Spleen (tissue), 11 donors: ENCODE measurements at regions not wholly inside any gene's neighbourhood (a gene's known extent, or its start where the extent isn't known, plus 50 kb on each side); places are given as distances from the start of the nearest gene placed in this dataset.

Source experiments
- DNase-seq: peaks from one replicate; pipeline ENCODE4 v3.0.0-alpha.2; 2020
- H3K27ac ChIP-seq, 8 donors: fragments of 200-600 bp; sonication (generic) in 7 of 8; 1 replicate in 4 of 8; 2 replicates in 4 of 8; pipeline versions ENCODE4 v1.5.0 to v1.8.0; 2016 to 2021; ENCODE audit warnings: inconsistent platforms in 4 of 8, mild to moderate bottlenecking in 4 of 8, moderate library complexity in 1 of 8
- H3K27me3 ChIP-seq, 7 donors: fragments of 200-600 bp; sonication (generic) in 6 of 7; replicated peaks in 1 of 7; 1 replicate in 4 of 7; 2 replicates in 3 of 7; pipeline versions ENCODE4 v1.5.0 to v1.8.0; 2016 to 2021; ENCODE audit warnings: inconsistent platforms in 3 of 7, mild to moderate bottlenecking in 1 of 7
- H3K36me3 ChIP-seq, 6 donors: fragments of 200-600 bp; sonication (generic) in 5 of 6; 1 replicate in 4 of 6; 2 replicates in 2 of 6; pipeline versions ENCODE4 v1.5.0 to v1.8.0; 2016 to 2021; ENCODE audit warnings: inconsistent platforms in 2 of 6
- H3K4me1 ChIP-seq, 6 donors: fragments of 200-600 bp; sonication (generic) in 5 of 6; 1 replicate in 3 of 6; 2 replicates in 3 of 6; pipeline versions ENCODE4 v1.5.0 to v1.8.0; 2016 to 2021; ENCODE audit warnings: inconsistent platforms in 3 of 6
- H3K4me3 ChIP-seq, 8 donors: fragments of 200-600 bp; sonication (generic) in 7 of 8; 1 replicate in 4 of 8; 2 replicates in 4 of 8; pipeline versions ENCODE4 v1.5.0 to v1.8.0; 2016 to 2021; ENCODE audit warnings: inconsistent platforms in 4 of 8, mild to moderate bottlenecking in 4 of 8, moderate library complexity in 2 of 8
- H3K9me3 ChIP-seq, 8 donors: fragments of 200-600 bp; sonication (generic) in 7 of 8; 1 replicate in 4 of 8; 2 replicates in 4 of 8; pipeline versions ENCODE4 v1.5.0 to v1.8.0; 2016 to 2021; ENCODE audit warnings: inconsistent platforms in 4 of 8
- CTCF ChIP-seq, 11 experiments: fragments of 200-600 bp in 7 of 11; fragments of 450-650 bp in 4 of 11; sonication (generic) in 4 of 11; IDR thresholded peaks in 8 of 11; conservative IDR thresholded peaks in 3 of 11; 1 replicate in 7 of 11; 2 replicates in 4 of 11; pipeline versions ENCODE4 v1.4.0 to v1.8.0; 2016 to 2021; ENCODE audit warnings: antibody characterized with exemption in 11 of 11, inconsistent platforms in 4 of 11, mild to moderate bottlenecking in 1 of 11
- POLR2A ChIP-seq, 3 donors: fragments of 450-650 bp; IDR thresholded peaks; one replicate each; pipeline ENCODE4 v1.5.1; 2017; ENCODE audit warnings: antibody characterized with exemption in 3 of 3, mild to moderate bottlenecking in 1 of 3
- POLR2AphosphoS5 ChIP-seq, 3 donors: sonication (generic); formaldehyde crosslinking; IDR thresholded peaks; one replicate each; pipeline ENCODE4 v1.5.1; 2017; ENCODE audit warnings: antibody characterized with exemption in 3 of 3
- WGBS, 5 donors: extraction: QIAGEN DNeasy Blood & Tissue Kit in 3 of 5; methylation state at CpG; one replicate each; pipeline versions ENCODE4 v1.1.5 to v1.1.7; 2013 to 2018; 5-methylcytosine and 5-hydroxymethylcytosine counted together
- intact Hi-C: fragments of 100-400 bp; cut with DNase I; formaldehyde crosslinking; loops from one replicate; pipeline ENCODE4 v1.15.0; 2023; ENCODE audit warnings: low total_unique reads
- donor health status: healthy with polysubstance abuse.
- donor health status: DM: no; HTN: no; CAD: no; lungs with moderate emphysema.
- donor health status: DM: no; HTN: no; CAD: no.
- donor health status: Bipolar disorder and iron deficiency.
- donor health status: healthy.
- donor health status: DM: no; HTN: no; CAD: no.
- donor health status: DM: yes; HTN: yes; CAD: no.

- no peak for DNase-seq
- Histone ChIP-seq H3K4me1 (no peaks in the 10 kb centered on the region), H3K36me3 (no peaks in the 10 kb centered on the region), H3K27me3 (no peaks in the 10 kb centered on the region), H3K9me3 (no peaks in the 10 kb centered on the region), H3K4me3 (no peak overlapping the region), H3K27ac (no peak overlapping the region)
- intact Hi-C loops = no loop called here
- TF ChIP-seq POLR2A (IDR thresholded peaks at IDR 0.05) = no peak
- TF ChIP-seq POLR2AphosphoS5 (IDR thresholded peaks at IDR 0.05) = no peak
- no peak for TF ChIP-seq CTCF (IDR thresholded peaks at IDR 0.05 in 8 of 11, conservative IDR thresholded peaks at IDR 0.05 in 3 of 11)
- 76 to 90% (median 82%) methylated on average over 2 of the region's 2 CpGs for WGBS, 5 donors
Measured at GRCh38 chr2:49686291-49686690, 532.0 kb upstream of the FSHR start.

GRCh38 chr2:49677227-49677626 is 522.9 kb upstream of the FSHR start:
- Histone ChIP-seq H3K4me3 (no peak overlapping the region), H3K27me3 (no peaks in the 10 kb centered on the region), H3K9me3 (no peaks in the 10 kb centered on the region), H3K36me3 (no peaks in the 10 kb centered on the region), H3K27ac (no peak overlapping the region), H3K4me1 (no peaks in the 10 kb centered on the region)
- intact Hi-C loops = no loop called here
- 78 to 95% (median 88%) methylated on average over 1 of the region's 1 CpG for WGBS, 5 donors
- no peak for TF ChIP-seq CTCF (IDR thresholded peaks at IDR 0.05 in 8 of 11, conservative IDR thresholded peaks at IDR 0.05 in 3 of 11)
- no peak for TF ChIP-seq POLR2A (IDR thresholded peaks at IDR 0.05)
- no peak for TF ChIP-seq POLR2AphosphoS5 (IDR thresholded peaks at IDR 0.05)
- no peak for DNase-seq

- Histone ChIP-seq H3K27me3 (no peaks in the 10 kb centered on the region), H3K36me3 (no peaks in the 10 kb centered on the region), H3K4me1 (no peaks in the 10 kb centered on the region), H3K27ac (no peak overlapping the region), H3K9me3 (peaks cover 0 to 12% (median 0%) of the 10 kb centered on the region in 8 donors), H3K4me3 (no peak overlapping the region)
- DNase-seq = no peak
- WGBS, 5 donors = 69 to 87% (median 74%) methylated on average over 4 of the region's 4 CpGs
- intact Hi-C loops = no loop called here
- no peak for TF ChIP-seq POLR2AphosphoS5 (IDR thresholded peaks at IDR 0.05)
- TF ChIP-seq CTCF (IDR thresholded peaks at IDR 0.05 in 8 of 11, conservative IDR thresholded peaks at IDR 0.05 in 3 of 11) = no peak
- TF ChIP-seq POLR2A (IDR thresholded peaks at IDR 0.05) = no peak
Measured at GRCh38 chr2:49664827-49665226, 510.5 kb upstream of the FSHR start.

- H3K4me1 ChIP-seq = no peaks in the 10 kb centered on the region
- DNase-seq = no peak
- no peaks in the 10 kb centered on the region for H3K27me3 ChIP-seq
- TF ChIP-seq POLR2AphosphoS5 (IDR thresholded peaks at IDR 0.05) (no peak), POLR2A (IDR thresholded peaks at IDR 0.05) (no peak), CTCF (IDR thresholded peaks at IDR 0.05 in 8 of 11, conservative IDR thresholded peaks at IDR 0.05 in 3 of 11) (no peak)
- no peak overlapping the region for H3K4me3 ChIP-seq
- no peak overlapping the region for H3K27ac ChIP-seq
- 71 to 88% (median 83%) methylated on average over 1 of the region's 1 CpG for WGBS, 5 donors
- H3K9me3 ChIP-seq = peaks cover 0 to 5% (median 0%) of the 10 kb centered on the region in 8 donors
- no peaks in the 10 kb centered on the region for H3K36me3 ChIP-seq
- intact Hi-C loops = no loop called here
Measured at GRCh38 chr2:49661809-49662208, 507.5 kb upstream of the FSHR start.
